Left ventricle myocardium inferior (tissue), 1 donor: ENCODE measurements at regions not wholly inside any gene's neighbourhood (a gene's known extent, or its start where the extent isn't known, plus 50 kb on each side); places are given as distances from the start of the nearest gene placed in this dataset.
A peak's percentile ranks its signal among the peaks of the same experiment; 100 is the strongest.

Experiments
- DNase-seq: peaks from one replicate; pipeline ENCODE4 v3.0.0-alpha.2; 2020
- H3K27ac ChIP-seq: fragments of 200-600 bp; replicated peaks from 2 replicates; pipeline ENCODE4 v1.8.0; 2021
- H3K27me3 ChIP-seq: fragments of 200-600 bp; 2 replicates; pipeline ENCODE4 v1.8.0; 2021; ENCODE audit warnings: low read depth
- H3K36me3 ChIP-seq: fragments of 200-600 bp; 2 replicates; pipeline ENCODE4 v1.8.0; 2021
- H3K4me1 ChIP-seq: fragments of 200-600 bp; 2 replicates; pipeline ENCODE4 v1.8.0; 2021
- H3K4me3 ChIP-seq: fragments of 200-600 bp; 2 replicates; pipeline ENCODE4 v1.8.0; 2021; ENCODE audit warnings: mild to moderate bottlenecking, moderate library complexity
- H3K9me3 ChIP-seq: fragments of 200-600 bp; replicated peaks from 2 replicates; pipeline ENCODE4 v1.8.0; 2021
- CTCF ChIP-seq: fragments of 200-600 bp; IDR thresholded peaks from 2 replicates; pipeline ENCODE4 v1.8.0; 2021; ENCODE audit warnings: antibody characterized with exemption, mild to moderate bottlenecking, borderline replicate concordance
- intact Hi-C: fragments of 100-400 bp; cut with micrococcal nuclease; formaldehyde crosslinking; loops from one replicate; pipeline ENCODE4 v1.11.0; 2022
- donor health status: DM: no; HTN: yes; CAD: no; lungs with severe emphysema.

GRCh38 chr6:158868890-158869825, 50.0 kb upstream of the EZR start:
- Histone ChIP-seq H3K4me3 (peak overlapping the region; percentile 70), H3K4me1 (peaks cover 13% of the 10 kb centered on the region), H3K27ac (peak overlapping the region; percentile 78), H3K36me3 (no peaks in the 10 kb centered on the region), H3K9me3 (no peaks in the 10 kb centered on the region), H3K27me3 (no peaks in the 10 kb centered on the region)
- DNase-seq, result peak; percentile 87
- no peak for TF ChIP-seq CTCF
- intact Hi-C loops, result loop anchor here (10.0 kb wide), 1 partner anchor 164 kb away; no protein-coding TSS in a partner anchor
